Stomach (tissue), 8 donors: ENCODE measurements at regions not wholly inside any gene's neighbourhood (a gene's known extent, or its start where the extent isn't known, plus 50 kb on each side); places are given as distances from the start of the nearest gene placed in this dataset.

Source experiments
- DNase-seq, 2 donors: peaks; one replicate each; pipeline versions ENCODE4 v3.0.0 to v3.0.0-alpha.2; 2013 to 2019
- H3K27ac ChIP-seq, 5 donors: fragments of 200-600 bp in 4 of 5; sonication (generic) in 4 of 5; one replicate each; pipeline ENCODE4 v1.5.1; 2013 to 2019; ENCODE audit warnings: mild to moderate bottlenecking in 1 of 5, moderate library complexity in 1 of 5
- H3K27me3 ChIP-seq, 3 donors: fragments of 200-600 bp; sonication (generic); one replicate each; pipeline ENCODE4 v1.5.1; 2017 to 2019; ENCODE audit warnings: mixed run types in 1 of 3
- H3K36me3 ChIP-seq, 4 donors: fragments of 200-600 bp; sonication (generic); 1 replicate in 3 of 4; 2 replicates in 1 of 4; pipeline ENCODE4 v1.5.1; 2016 to 2019
- H3K4me1 ChIP-seq, 4 donors: fragments of 200-600 bp; sonication (generic); one replicate each; pipeline ENCODE4 v1.5.1; 2016 to 2019
- H3K4me3 ChIP-seq, 4 donors: fragments of 200-600 bp; sonication (generic) in 3 of 4; one replicate each; pipeline ENCODE4 v1.5.1; 2016 to 2019; ENCODE audit warnings: mild to moderate bottlenecking in 1 of 4
- H3K9me3 ChIP-seq, 4 donors: fragments of 200-600 bp; sonication (generic); one replicate each; pipeline ENCODE4 v1.5.1; 2016 to 2019
- CTCF ChIP-seq, 7 experiments: fragments of 450-650 bp in 4 of 7; fragments of 200-600 bp in 3 of 7; sonication (generic) in 3 of 7; IDR thresholded peaks; one replicate each; pipeline ENCODE4 v1.5.1; 2016 to 2019; ENCODE audit warnings: antibody characterized with exemption in 7 of 7, control low read depth in 2 of 7, mild to moderate bottlenecking in 1 of 7
- EP300 ChIP-seq: sonication (generic); formaldehyde crosslinking; IDR thresholded peaks from one replicate; pipeline ENCODE4 v1.6.1; 2017; ENCODE audit warnings: antibody characterized with exemption
- POLR2A ChIP-seq, 4 donors: fragments of 450-650 bp; IDR thresholded peaks; one replicate each; pipeline ENCODE4 v1.6.1; 2016; ENCODE audit warnings: antibody characterized with exemption in 4 of 4, control low read depth in 2 of 4, mild to moderate bottlenecking in 1 of 4, moderate library complexity in 1 of 4
- POLR2AphosphoS5 ChIP-seq, 3 donors: sonication (generic); formaldehyde crosslinking; IDR thresholded peaks; one replicate each; pipeline ENCODE4 v1.6.1; 2016; ENCODE audit warnings: antibody characterized with exemption in 3 of 3
- WGBS, 5 donors: extraction: QIAGEN DNeasy Blood & Tissue Kit in 3 of 5; methylation state at CpG; one replicate each; pipeline versions ENCODE4 v1.1.5 to v1.1.7; 2013 to 2018; 5-methylcytosine and 5-hydroxymethylcytosine counted together
- intact Hi-C: fragments of 100-400 bp; cut with DNase I; formaldehyde crosslinking; loops from one replicate; pipeline ENCODE4 v1.15.1; 2023; ENCODE audit warnings: low total_unique reads
- donor health status: healthy with polysubstance abuse.
- donor health status: Bipolar disorder and iron deficiency.
- donor health status: healthy.

GRCh38 chr6:147078602-147079001 lies 125.6 kb upstream of the STXBP5 start:
- H3K27me3 ChIP-seq: no peaks in the 10 kb centered on the region
- no peak for TF ChIP-seq POLR2AphosphoS5 (IDR thresholded peaks at IDR 0.05)
- TF ChIP-seq POLR2A (IDR thresholded peaks at IDR 0.05): no peak
- TF ChIP-seq CTCF (IDR thresholded peaks at IDR 0.05): no peak
- TF ChIP-seq EP300: no peak
- no peak overlapping the region for H3K4me3 ChIP-seq
- WGBS, 5 donors: 82 to 98% (median 88%) methylated on average over 2 of the region's 2 CpGs
- no peaks in the 10 kb centered on the region for H3K36me3 ChIP-seq
- DNase-seq: no peak
- H3K4me1 ChIP-seq: peaks cover 0 to 11% (median 7%) of the 10 kb centered on the region in 4 donors
- intact Hi-C loops: no loop called here
- H3K9me3 ChIP-seq: no peaks in the 10 kb centered on the region
- H3K27ac ChIP-seq: peak overlapping the region in 2 of 5 donors; percentile 57 to 73

- no peak for DNase-seq
- no peak overlapping the region for H3K27ac ChIP-seq
- no peak for TF ChIP-seq POLR2AphosphoS5 (IDR thresholded peaks at IDR 0.05)
- no peak for TF ChIP-seq POLR2A (IDR thresholded peaks at IDR 0.05)
- TF ChIP-seq CTCF (IDR thresholded peaks at IDR 0.05): no peak
- TF ChIP-seq EP300: no peak
- H3K4me1 ChIP-seq: peaks cover 0 to 11% (median 7%) of the 10 kb centered on the region in 4 donors
- H3K36me3 ChIP-seq: no peaks in the 10 kb centered on the region
- H3K9me3 ChIP-seq: no peaks in the 10 kb centered on the region
- 75 to 89% (median 86%) methylated on average over 4 of the region's 4 CpGs for WGBS, 5 donors
- intact Hi-C loops: no loop called here
- H3K4me3 ChIP-seq: no peak overlapping the region
- H3K27me3 ChIP-seq: no peaks in the 10 kb centered on the region
Observed at GRCh38 chr6:147080225-147080624, 124.0 kb upstream of the STXBP5 start.

GRCh38 chr6:147081076-147081609 lies 123.1 kb upstream of the STXBP5 start:
- intact Hi-C loops: no loop called here
- H3K27ac ChIP-seq: no peak overlapping the region
- peak in 1 of 2 donors; percentile 59 for DNase-seq

GRCh38 chr6:147087641-147088040 lies 116.6 kb upstream of the STXBP5 start:
- Histone ChIP-seq H3K9me3 (peaks cover 0 to 14% (median 9%) of the 10 kb centered on the region in 4 donors), H3K27me3 (no peaks in the 10 kb centered on the region), H3K4me1 (no peaks in the 10 kb centered on the region), H3K4me3 (no peak overlapping the region), H3K36me3 (no peaks in the 10 kb centered on the region), H3K27ac (no peak overlapping the region)
- TF ChIP-seq CTCF (IDR thresholded peaks at IDR 0.05): no peak
- no peak for TF ChIP-seq POLR2AphosphoS5 (IDR thresholded peaks at IDR 0.05)
- TF ChIP-seq POLR2A (IDR thresholded peaks at IDR 0.05): no peak
- intact Hi-C loops: no loop called here
- no peak for DNase-seq

More at GRCh38 chr6:147081076-147081609, 123.1 kb upstream of the STXBP5 start:
- no peak for TF ChIP-seq EP300
- no peak for TF ChIP-seq POLR2A (IDR thresholded peaks at IDR 0.05)
- TF ChIP-seq POLR2AphosphoS5 (IDR thresholded peaks at IDR 0.05): peak in 1 of 3 donors; percentile 20
- no peak for TF ChIP-seq CTCF (IDR thresholded peaks at IDR 0.05)
- no peak overlapping the region for H3K4me3 ChIP-seq
- H3K27me3 ChIP-seq: no peaks in the 10 kb centered on the region
- H3K36me3 ChIP-seq: no peaks in the 10 kb centered on the region
- no peaks in the 10 kb centered on the region for H3K9me3 ChIP-seq
- WGBS, 5 donors: 31 to 58% (median 33%) methylated on average over 3 of the region's 3 CpGs
- peaks cover 0 to 11% (median 7%) of the 10 kb centered on the region in 4 donors for H3K4me1 ChIP-seq
